Loucy (cell line): ENCODE measurements at regions not wholly inside any gene's neighbourhood (a gene's known extent, or its start where the extent isn't known, plus 50 kb on each side); places are given as distances from the start of the nearest gene placed in this dataset.

Experiments
- CTCF ChIP-seq: fragments of 200-600 bp; sonication (generic); conservative IDR thresholded peaks from 2 replicates; pipeline ENCODE4 v1.5.1; 2014; ENCODE audit warnings: mild to moderate bottlenecking, antibody characterized with exemption, low read length
- EZH2phosphoT487 ChIP-seq: fragments of 200-600 bp; IDR thresholded peaks from 2 replicates; pipeline ENCODE4 v1.6.1; 2018; ENCODE audit warnings: antibody characterized with exemption, mild to moderate bottlenecking, moderate library complexity, borderline replicate concordance

GRCh38 chr4:114320126-114320525, 278.5 kb upstream of the UGT8 start:
- TF ChIP-seq CTCF: no peak
- no peak for TF ChIP-seq EZH2phosphoT487
